NCI-H345 treated with DMSO at 0.1 percent for 48 hours (cell line): ENCODE measurements at regions not wholly inside any gene's neighbourhood (a gene's known extent, or its start where the extent isn't known, plus 50 kb on each side); places are given as distances from the start of the nearest gene placed in this dataset.
"Not testable (repeated sequence)": the region's sequence is repeated elsewhere in the genome, so short reads cannot be mapped to it uniquely, and the experiment has no call there.

Experiments
- DNase-seq: peaks from one replicate; lab custom pipeline; 2025; ENCODE audit not compliant: unreplicated experiment; lab: John Stamatoyannopoulos, UW

DNA sequence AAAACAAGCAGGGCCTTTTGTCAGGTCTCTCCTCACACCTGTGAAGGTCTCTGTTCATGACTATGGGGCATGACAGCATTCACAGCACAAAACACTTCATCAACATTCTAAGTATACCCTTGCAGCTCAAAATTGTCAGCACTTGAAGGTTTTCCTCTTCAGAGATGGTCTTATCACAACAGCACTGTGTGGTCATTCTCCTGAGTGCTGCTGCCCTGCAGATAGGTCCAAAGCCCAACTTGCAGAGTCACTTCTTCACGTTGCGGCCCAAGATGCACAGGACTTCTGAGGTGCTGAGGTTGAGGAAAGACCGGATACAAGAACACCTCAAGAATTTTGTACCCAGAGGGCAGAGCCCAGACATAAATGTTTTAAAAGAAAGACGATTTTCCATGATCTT, 574.5 kb downstream of the UQCRFS1 start:
- no peak for DNase-seq

DNA sequence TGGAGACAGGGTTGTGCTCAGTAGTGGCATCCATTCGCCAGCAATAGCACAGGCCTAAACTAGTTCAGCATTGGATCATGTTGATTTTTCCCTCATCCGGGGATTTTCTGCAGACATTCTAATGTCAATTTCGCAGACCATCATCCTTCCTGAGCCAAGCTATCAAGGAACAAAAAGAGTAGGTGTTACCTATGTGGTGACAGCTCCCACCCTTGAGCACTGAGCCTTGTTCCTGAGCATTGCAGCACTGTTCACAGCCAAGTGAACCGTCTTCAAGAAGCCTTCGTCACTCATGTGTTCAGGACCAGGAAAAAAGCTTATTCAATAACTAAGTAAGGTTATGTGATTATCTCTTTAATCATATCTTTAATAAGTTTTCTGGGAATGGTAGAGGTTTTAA, 576.2 kb downstream of the UQCRFS1 start:
- DNase-seq: no peak

DNA sequence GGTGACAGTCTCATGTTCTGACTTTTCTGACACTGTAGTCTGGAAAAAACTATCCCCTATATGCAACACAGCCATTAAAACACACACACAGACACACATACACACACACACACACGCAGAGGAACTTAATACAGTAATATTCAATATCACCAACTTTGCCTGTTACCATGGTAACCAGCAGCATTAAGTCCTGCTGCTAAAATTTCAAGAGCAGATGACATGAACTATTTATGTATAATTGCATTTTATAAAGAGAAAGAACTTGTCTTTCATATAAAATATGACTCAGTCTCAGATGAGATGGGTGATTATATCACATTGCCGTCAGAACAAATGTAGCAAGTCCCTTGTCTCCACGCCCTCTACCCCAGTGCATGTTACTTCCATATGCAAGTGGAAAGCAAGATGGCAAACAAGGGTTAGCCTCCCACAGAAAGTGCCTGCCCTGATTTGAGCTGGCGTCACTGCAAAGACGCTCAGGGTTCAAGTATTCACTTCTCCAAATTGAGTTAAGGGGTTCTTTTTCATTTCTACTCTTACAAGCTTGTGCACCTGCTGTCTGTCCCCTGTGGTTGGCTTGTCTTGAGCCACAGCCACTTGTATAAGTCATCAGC, 576.8 kb downstream of the UQCRFS1 start:
- no peak for DNase-seq

DNA sequence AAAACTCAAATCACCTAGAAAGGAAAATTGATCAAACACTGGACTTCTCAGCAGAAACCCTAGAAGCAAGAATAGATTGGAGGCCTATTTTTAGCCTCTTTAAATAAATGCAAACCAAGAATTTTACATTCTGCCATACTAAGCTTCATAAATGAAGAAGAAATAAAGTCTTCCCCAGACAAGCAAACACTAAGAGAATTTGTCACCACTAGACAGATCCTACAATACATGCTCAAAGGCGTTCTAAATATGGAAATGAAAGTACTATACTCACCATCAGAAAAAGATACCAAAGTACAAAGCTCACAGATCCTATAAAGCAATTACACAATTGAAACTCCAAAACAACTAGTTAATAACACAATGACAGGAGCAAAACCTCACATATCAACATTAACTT, 578.1 kb downstream of the UQCRFS1 start:
- no peak for DNase-seq

DNA sequence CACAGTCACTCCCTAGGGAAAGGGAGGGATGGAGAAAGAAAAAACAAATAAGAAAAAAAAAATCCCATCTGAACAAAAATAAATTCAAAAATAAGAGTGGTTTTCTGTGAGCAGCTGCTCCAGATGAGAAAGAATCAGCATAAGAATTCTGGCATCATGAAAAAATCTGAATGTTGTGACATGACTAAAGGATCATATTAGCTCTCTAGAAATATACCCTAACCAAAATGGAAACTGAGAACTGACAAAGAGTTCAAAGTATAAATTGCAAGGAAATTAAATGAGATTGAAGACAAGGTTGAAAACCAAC, 579.0 kb downstream of the UQCRFS1 start:
- no peak for DNase-seq

DNA sequence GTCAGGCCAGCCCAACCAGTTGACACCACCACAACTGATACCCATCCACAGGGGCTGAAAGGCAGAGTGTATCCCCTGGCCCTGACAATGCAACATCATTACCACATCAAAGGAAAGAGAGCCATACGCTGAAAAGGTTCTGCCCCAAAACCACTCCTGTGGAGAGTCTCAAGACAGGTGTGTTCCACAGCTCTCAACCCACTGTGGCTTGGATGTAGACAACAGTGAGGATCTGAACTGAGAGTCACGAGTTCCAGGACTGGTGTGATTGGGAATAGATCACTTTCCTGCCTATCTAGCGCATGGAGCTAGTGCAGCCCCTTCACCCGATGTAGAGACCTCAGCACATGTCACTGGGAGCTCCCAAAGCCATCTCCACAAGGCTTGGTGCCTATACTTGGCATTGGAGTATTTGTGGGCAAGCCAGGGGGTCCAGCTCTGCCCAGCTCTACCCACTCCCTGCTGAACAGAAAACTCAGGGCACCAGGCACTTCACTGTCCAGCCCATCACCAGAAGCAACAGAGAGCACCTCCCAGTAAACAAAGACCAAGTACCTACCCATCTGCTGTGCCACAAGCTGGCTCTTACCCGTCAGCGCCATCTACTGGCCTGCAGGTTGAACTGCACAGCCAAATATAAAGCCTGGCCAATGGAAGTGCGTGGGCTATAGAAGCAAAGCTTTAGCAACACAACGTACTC, 579.5 kb downstream of the UQCRFS1 start:
- peak; percentile 85 for DNase-seq

DNA sequence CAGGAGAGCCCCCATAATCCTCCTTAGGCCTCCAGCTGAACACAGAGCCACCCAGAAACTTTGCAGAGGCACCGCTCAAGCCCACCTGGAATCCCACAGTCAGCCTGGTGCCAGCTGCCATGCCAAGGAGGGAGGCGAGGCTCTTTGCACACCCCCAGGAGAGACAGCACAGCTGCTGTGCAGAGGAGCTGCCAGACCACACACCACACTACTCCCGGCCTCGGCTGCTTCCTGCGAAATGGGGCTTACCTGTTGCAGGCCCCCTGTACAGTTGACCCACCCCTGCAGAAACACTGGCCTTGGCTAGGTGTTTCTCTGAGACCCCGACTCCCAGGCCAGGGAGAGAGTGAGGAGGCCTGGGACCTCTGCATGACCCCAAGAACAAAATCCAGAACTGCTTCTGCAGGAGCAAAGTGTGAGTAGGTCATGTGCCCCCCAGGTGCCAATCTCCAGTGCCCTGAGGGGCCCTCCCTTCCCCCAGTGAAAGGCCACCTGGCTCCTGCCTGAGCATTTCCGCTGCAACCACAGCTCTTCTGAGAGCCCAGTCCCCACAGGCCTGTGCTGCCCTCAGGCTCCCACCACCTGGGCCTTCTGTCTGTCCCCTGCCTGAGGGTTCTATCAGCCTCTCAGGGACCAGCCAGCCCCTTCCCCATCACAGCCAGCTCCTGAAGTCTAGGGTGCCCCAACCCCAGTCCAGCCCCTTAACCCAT, 580.4 kb downstream of the UQCRFS1 start:
- DNase-seq: no peak

DNA sequence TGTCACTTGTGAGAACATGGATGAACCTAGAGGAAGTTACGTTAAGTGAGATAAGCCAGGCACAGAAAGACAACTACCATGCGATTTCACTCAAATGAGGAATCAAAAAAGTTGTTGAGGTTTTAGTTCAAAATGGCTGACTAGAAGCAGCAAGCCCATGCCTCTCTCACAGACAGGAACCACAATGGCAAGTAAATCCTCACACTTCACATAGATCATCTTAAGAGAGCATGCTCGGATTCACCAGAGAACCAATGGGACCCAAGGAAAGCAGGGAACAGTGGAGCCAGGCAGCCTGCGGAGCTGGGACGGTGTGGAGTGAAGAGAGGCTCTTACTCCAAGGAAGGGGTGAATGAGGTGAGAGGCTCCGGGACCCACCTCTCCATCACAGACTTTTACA, 581.0 kb downstream of the UQCRFS1 start:
- DNase-seq: no peak

DNA sequence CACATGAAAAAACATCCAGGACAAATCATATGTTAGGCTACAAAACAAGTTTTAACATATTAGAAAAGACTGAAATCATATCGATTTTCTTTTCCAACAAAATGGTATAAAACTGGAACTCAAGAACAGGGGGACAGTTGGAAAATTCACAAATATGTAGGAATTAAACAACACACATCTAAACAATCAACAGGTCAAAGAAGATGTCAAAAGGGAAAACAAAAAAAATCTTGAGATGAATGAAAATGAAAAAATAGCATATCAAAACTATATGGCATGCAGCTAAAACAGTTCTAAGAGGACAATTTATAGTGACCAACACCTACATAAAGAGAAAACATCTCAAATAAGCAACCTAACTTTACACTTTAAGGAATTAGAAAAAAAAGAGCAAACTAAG, 585.3 kb downstream of the UQCRFS1 start:
- DNase-seq: no peak

DNA sequence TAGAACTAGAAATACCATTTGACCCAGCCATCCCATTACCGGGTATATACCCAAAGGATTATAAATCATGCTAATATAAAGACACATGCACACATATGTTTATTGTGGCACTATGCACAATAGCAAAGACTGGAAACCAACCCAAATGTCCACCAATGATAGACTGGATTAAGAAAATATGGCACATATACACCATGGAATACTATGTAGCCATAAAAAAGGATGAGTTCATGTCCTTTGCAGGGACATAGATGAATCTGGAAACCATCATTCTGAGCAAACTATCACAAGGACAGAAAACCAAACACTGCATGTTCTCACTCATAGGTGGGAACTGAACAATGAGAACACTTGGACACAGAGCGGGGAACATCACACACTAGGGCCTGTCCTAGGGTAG, 586.5 kb downstream of the UQCRFS1 start:
- DNase-seq: not testable (repeated sequence)

DNA sequence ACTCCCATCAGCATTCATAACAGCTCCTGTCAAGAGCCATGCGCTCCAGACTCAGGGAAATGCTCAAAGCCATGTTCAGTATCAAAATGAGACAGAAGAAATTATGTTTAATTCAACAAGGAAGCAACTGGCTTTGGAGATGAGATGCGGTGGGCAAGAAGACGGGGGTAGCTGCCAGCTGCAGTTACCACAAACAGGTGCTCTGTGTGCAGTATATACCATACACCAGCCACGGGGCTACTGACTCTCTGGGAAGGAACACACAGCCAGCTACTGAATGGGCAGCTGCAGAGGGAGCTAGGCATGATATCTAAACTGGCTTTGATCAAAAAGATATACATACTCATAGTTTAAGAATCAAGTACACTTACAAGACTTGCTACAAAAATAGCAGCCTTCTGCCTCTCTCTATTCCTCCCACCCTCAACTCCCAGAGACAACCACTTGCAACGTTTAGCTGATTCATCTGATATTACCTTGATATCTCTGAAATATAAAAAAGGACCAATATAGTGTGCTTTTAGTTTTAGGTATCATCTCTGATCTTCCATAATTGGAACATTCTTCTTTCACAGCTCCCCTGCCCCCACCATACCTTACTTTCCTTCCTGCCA, 593.0 kb downstream of the UQCRFS1 start:
- DNase-seq: no peak

DNA sequence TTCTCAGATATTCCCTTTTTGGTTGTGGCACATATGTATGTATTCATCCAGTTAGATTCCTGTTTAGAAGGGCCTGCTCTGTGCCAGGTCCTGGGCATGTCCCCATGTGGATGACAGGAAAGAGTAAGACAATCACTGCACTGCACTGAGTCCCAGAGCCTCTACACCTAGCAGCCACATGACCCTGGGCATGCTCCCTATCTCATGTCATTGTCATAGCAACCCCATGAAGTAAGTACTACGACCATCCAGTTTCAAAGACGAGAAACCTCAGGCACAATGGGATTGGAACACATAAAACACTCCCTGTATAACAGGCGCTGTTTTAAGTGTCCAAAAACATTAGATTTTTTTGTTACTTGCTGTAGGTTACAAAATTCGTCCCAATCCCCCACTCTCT, 594.4 kb downstream of the UQCRFS1 start:
- DNase-seq: no peak

DNA sequence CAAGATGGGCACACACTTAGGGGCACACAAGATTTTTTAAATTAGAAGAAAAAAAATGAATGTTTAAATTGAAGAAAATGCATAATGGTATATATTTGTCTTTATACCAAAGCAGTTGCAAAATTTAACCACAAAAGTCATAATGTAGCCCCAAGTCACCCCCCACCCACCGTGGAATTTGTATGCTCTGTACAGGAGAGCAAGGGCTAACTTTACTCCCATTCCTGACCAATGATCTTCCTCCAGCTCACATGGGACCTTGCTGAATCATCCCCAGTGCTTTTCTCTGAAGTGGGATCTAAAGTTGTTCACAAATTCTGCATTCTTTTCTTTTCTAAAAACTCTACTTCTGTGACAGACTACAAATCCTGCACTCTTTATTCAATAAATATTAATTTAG, 597.0 kb downstream of the UQCRFS1 start:
- no peak for DNase-seq

DNA sequence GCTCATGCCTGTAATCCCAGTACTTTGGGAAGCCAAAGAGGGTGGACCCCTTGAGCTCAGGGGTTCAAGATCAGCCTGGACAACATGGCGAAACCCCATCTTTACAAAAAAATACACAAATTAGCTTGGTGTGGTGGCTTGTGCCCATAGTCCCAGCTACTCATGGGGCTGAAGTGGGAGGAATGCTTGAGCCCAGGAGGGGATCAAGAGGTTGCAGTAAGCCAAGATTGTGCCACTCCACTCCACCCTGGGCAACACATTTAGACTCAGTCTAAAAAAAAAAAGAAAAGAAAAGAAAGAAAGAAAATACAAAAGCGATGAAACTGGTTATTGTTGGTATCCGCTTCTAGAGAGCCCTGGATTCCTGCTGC, 597.4 kb downstream of the UQCRFS1 start:
- DNase-seq: no peak

DNA sequence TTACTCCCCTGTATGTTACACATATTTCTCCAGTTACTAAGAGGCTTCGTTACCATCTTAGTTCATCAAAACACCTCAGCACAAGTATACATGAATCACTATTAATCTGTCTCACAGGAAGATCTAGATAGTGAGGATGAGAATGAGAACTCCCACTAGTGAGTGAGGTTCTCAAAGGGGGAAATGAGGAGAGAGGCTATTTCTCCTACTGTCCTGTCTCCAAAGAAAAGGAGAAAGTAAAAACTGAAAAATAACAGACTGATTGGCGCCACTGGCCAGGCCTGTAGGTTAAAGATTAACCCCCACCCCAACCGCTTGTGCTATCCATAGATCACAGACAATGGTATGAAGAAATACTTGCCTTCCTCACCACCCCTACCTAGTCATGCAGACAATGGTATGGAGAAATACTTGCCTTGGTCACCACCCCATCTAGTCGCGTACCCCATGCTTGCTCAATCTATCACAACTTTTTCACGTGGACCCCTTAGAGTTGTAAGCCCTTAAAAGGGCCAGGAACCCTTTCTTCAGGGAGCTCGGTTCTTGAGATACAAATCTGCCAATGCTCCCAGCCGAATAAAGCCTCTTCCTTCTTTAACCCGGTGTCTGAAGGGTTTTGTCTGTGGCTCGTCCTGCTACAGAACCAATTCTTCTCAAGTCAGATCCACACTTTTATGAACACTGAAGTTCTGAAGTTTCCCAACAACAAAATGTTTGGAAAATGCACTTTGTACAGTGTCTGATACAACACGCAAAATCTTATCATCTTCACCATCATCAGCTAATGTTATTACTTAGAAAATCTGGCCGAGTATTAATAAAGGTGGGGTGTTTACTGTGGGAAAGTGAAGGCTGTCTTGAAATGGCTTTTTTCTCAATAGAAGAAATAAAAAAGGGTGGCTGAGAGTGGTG, 598.1 kb downstream of the UQCRFS1 start:
- no peak for DNase-seq

DNA sequence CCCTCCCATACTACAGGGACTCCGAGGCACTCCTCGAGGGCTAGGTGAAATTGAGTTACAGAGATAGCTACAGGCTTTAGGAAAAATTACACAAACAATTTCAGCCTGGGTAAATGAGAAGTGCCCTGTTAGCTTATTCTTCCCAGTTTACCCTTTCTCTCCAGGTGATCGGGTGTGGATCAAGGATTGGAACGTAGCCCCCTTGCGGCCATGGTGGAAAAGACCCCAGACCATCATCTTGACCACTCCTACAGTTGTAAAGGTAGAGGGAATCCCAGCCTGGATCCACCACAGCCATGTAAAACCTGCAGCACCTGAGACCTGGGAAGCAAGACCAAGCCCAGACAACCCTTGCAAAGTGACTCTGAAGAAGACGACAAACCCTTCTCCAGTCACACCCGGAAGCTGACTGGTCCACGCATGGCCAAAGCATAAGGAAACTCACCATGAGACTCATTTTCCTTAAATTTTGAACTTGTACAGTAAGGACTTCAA, 600.6 kb downstream of the UQCRFS1 start:
- no peak for DNase-seq

DNA sequence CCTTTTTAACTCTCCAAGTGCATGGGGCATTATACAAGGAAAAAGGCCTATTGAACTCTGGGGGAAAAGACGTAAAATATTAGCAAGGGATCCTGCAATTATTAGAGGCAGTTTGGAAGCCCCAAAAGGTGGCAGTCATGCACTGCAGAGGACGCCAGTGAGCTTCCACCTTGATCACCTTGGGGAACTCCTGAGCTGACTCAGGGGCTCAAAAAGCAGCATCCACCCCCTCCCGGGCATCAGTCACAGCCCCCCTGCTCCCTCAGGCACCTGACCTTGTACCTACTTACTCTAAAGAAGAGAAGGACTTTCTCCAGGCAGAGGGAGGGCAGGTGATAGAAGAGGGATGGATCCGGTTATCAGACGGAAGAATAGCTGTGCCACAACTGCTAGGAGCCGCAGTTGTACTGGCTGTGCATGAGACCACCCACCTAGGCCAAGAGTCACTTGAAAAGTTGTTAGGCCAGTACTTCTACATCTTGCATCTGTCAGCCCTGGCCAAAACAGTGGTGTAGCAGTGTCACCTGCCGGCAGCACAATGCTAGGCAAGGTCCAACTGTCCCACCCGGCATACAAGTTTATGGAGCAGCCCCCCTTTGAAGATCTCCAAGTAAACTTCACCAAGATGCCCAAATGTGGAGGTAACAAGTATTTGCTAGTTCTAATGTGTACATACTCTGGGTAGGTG, 601.6 kb downstream of the UQCRFS1 start:
- not testable (repeated sequence) for DNase-seq

DNA sequence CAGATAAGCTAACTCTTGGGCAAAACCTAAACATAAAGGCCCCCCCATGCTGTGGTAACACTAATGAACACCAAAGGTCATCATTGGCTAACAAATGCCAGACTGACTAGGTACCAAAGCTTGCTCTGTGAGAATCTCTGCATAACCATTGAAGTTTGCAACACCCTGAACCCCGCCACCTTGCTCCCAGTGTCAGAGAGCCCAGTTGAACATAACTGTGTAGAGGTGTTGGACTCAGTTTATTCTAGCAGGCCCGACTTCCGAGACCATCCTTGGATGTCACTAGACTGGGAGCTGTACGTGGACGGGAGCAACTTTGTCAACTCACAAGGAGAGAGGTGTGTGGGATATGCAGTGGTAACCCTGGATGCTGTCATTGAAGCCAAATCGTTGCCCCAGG, 602.2 kb downstream of the UQCRFS1 start:
- DNase-seq: no peak

DNA sequence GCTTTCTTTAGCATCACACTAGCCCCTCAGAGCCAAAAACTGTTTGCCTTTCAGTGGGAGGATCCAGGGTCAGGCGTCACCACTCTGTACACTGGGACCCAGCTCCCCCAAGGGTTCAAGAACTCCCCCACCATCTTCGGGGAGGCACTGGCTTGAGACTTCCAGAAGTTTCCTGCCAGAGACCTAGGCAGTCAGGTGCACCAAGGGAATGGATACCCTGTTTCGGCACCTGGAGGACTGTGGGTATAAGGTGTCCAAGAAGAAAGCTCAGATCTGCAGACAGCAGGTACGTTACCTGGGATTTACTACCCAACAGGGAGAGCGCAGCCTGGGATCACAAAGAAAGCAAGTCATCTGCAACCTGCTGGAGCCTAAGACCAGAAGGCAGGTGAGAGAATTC, 603.0 kb downstream of the UQCRFS1 start:
- DNase-seq: no peak

DNA sequence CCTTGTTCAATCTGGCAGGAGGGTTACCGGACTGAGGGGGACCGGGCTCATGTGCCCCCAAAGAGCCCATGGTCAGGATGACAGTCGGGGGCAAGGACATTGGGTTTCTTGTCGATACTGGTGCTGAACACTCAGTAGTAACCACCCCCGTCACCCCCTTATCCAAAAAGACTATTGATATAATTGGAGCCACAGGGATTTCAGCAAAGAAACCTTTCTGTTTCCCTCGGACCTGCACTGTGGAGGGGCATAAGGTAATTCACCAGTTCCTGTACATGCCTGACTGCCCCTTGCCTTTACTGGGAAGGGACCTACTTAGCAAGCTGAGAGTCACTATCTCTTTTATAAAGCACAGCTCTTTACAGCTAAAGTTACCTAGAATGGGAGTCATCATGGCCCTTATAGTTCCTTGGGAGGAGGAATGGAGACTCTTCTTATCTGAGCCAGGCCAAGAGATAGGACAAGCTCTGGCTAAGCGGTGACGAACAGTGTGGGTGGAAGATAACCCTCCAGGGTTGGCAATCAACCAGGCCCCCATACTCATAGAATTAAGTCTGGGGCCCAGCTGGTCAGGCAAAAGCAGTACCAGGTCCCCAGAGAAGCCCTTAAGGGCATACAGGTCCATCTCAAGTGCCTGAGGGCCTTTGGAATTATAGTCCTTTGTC, 603.7 kb downstream of the UQCRFS1 start:
- no peak for DNase-seq
